HEK293 (cell line): ENCODE measurements at regions not wholly inside any gene's neighbourhood (a gene's known extent, or its start where the extent isn't known, plus 50 kb on each side); places are given as distances from the start of the nearest gene placed in this dataset.

Experiments used
- CTCF ChIA-PET: fragments of 350-600 bp; formaldehyde crosslinking; extraction: SDS; loops from one replicate; lab custom pipeline; 2021; ENCODE audit warnings: antibody characterized with exemption; lab: Yijun Ruan, JAX
- POLR2A ChIA-PET: fragments of 300-600 bp; formaldehyde crosslinking; extraction: SDS; loops from one replicate; lab custom pipeline; 2020; ENCODE audit warnings: antibody characterized with exemption, inconsistent platforms; lab: Yijun Ruan, JAX
- H3K27ac ChIP-seq: fragments of 200-500 bp; sonication (Bioruptor generic); 2 replicates; pipeline ENCODE4 v1.5.1; 2014; ENCODE audit warnings: low read depth, low read length, control low read depth, inconsistent platforms; ENCODE audit errors: extremely low read depth
- H3K36me3 ChIP-seq, 2 experiments: fragments of 200-500 bp in 1 of 2; sonication (Bioruptor generic) in 1 of 2; 1 replicate in 1 of 2; 2 replicates in 1 of 2; pipeline ENCODE4 v1.5.1; 2014 to 2017; ENCODE audit warnings: inconsistent platforms in 2 of 2, low read length in 2 of 2; ENCODE audit not compliant: control insufficient read depth in 2 of 2, insufficient read depth in 1 of 2
- H3K4me1 ChIP-seq: fragments of 200-500 bp; sonication (Bioruptor generic); 2 replicates; pipeline ENCODE4 v1.5.1; 2014; ENCODE audit warnings: mild to moderate bottlenecking, low read length, inconsistent platforms; ENCODE audit not compliant: control insufficient read depth, insufficient read depth
- H3K4me3 ChIP-seq: 2 replicates; pipeline ENCODE4 v1.5.1; 2011; ENCODE audit warnings: low read depth, mild to moderate bottlenecking, control low read depth, low read length, moderate library complexity
- H3K9me3 ChIP-seq: fragments of 200-500 bp; sonication (Bioruptor generic); 2 replicates; pipeline ENCODE4 v1.5.1; 2014; ENCODE audit warnings: low read depth, low read length, inconsistent platforms; ENCODE audit not compliant: control insufficient read depth, insufficient read depth
- BCL11A ChIP-seq: fragments of 450-650 bp; formaldehyde crosslinking; IDR thresholded peaks from 2 replicates; pipeline ENCODE4 v1.5.1; 2016; ENCODE audit warnings: low read depth, missing biosample characterization, missing genetic modification characterization
- EGR2 ChIP-seq: fragments of 450-650 bp; formaldehyde crosslinking; IDR thresholded peaks from 2 replicates; pipeline ENCODE4 v1.5.1; 2016; ENCODE audit warnings: low read depth, missing biosample characterization, missing genetic modification characterization
- FEZF1 ChIP-seq: fragments of 450-650 bp; formaldehyde crosslinking; IDR thresholded peaks from 2 replicates; pipeline ENCODE4 v1.5.1; 2016; ENCODE audit warnings: missing biosample characterization, missing genetic modification characterization
- HOXA7 ChIP-seq: sonication (generic); formaldehyde crosslinking; IDR thresholded peaks from 2 replicates; pipeline ENCODE4 v1.8.1; 2022; ENCODE audit warnings: missing genetic modification reagents, borderline replicate concordance
- KLF10 ChIP-seq: fragments of 450-650 bp; IDR thresholded peaks from 2 replicates; pipeline ENCODE4 v1.5.1; 2018; ENCODE audit warnings: missing biosample characterization, mild to moderate bottlenecking, missing genetic modification characterization
- KLF8 ChIP-seq: fragments of 450-650 bp; formaldehyde crosslinking; IDR thresholded peaks from 2 replicates; pipeline ENCODE4 v1.5.1; 2016; ENCODE audit warnings: missing biosample characterization, missing genetic modification characterization
- MZF1 ChIP-seq: fragments of 450-650 bp; formaldehyde crosslinking; IDR thresholded peaks from 2 replicates; pipeline ENCODE4 v1.5.1; 2017; ENCODE audit warnings: missing biosample characterization, missing genetic modification characterization, borderline replicate concordance
- RBAK ChIP-seq: fragments of 450-650 bp; formaldehyde crosslinking; IDR thresholded peaks from 2 replicates; pipeline ENCODE4 v1.5.1; 2016; ENCODE audit warnings: missing biosample characterization, missing genetic modification characterization
- REPIN1 ChIP-seq: fragments of 450-650 bp; formaldehyde crosslinking; IDR thresholded peaks from 2 replicates; pipeline ENCODE4 v1.5.1; 2017; ENCODE audit warnings: missing biosample characterization, missing genetic modification characterization, low read depth
- TCF7L2 ChIP-seq: IDR thresholded peaks from 2 replicates; pipeline ENCODE4 v1.6.1; 2011; ENCODE audit warnings: low read depth, mild to moderate bottlenecking, inconsistent platforms, low read length, moderate library complexity, borderline replicate concordance
- TRIM28 ChIP-seq: IDR thresholded peaks from 2 replicates; pipeline ENCODE4 v1.6.1; 2011; ENCODE audit warnings: low read length, control low read depth, borderline replicate concordance
- ZBTB1 ChIP-seq: fragments of 450-650 bp; formaldehyde crosslinking; IDR thresholded peaks from 2 replicates; pipeline ENCODE4 v1.5.1; 2016; ENCODE audit warnings: missing biosample characterization, missing genetic modification characterization
- ZBTB10 ChIP-seq: fragments of 450-650 bp; formaldehyde crosslinking; IDR thresholded peaks from 2 replicates; pipeline ENCODE4 v1.5.1; 2016; ENCODE audit warnings: missing biosample characterization, missing genetic modification characterization
- ZBTB26 ChIP-seq: fragments of 450-650 bp; formaldehyde crosslinking; optimal IDR thresholded peaks from 2 replicates; pipeline ENCODE3; 2016; ENCODE audit warnings: missing biosample characterization, mild to moderate bottlenecking, missing genetic modification characterization
- ZNF121 ChIP-seq: fragments of 450-650 bp; formaldehyde crosslinking; IDR thresholded peaks from 2 replicates; pipeline ENCODE4 v1.5.1; 2016; ENCODE audit warnings: missing biosample characterization, missing genetic modification characterization
- ZNF16 ChIP-seq: fragments of 450-650 bp; formaldehyde crosslinking; IDR thresholded peaks from 2 replicates; pipeline ENCODE4 v1.5.1; 2016; ENCODE audit warnings: low read depth, missing biosample characterization, missing genetic modification characterization
- ZNF184 ChIP-seq: fragments of 450-650 bp; IDR thresholded peaks from 2 replicates; pipeline ENCODE4 v1.5.1; 2018; ENCODE audit warnings: missing biosample characterization, mild to moderate bottlenecking, missing genetic modification characterization
- ZNF2 ChIP-seq: fragments of 450-650 bp; formaldehyde crosslinking; IDR thresholded peaks from 2 replicates; pipeline ENCODE4 v1.5.1; 2016; ENCODE audit warnings: missing biosample characterization, missing genetic modification characterization
- ZNF202 ChIP-seq: fragments of 450-650 bp; formaldehyde crosslinking; IDR thresholded peaks from 2 replicates; pipeline ENCODE4 v1.5.1; 2016; ENCODE audit warnings: missing biosample characterization, missing genetic modification characterization, borderline replicate concordance
- ZNF214 ChIP-seq: fragments of 450-650 bp; formaldehyde crosslinking; IDR thresholded peaks from 2 replicates; pipeline ENCODE4 v1.5.1; 2017; ENCODE audit warnings: missing biosample characterization, mild to moderate bottlenecking, missing genetic modification characterization, borderline replicate concordance
- ZNF302 ChIP-seq: fragments of 450-650 bp; formaldehyde crosslinking; IDR thresholded peaks from 2 replicates; pipeline ENCODE4 v1.5.1; 2016; ENCODE audit warnings: missing biosample characterization, missing genetic modification characterization, low read depth
- ZNF558 ChIP-seq: fragments of 450-650 bp; formaldehyde crosslinking; IDR thresholded peaks from 2 replicates; pipeline ENCODE4 v1.5.1; 2016; ENCODE audit warnings: missing biosample characterization, missing genetic modification characterization
- ZNF600 ChIP-seq: fragments of 450-650 bp; formaldehyde crosslinking; IDR thresholded peaks from 2 replicates; pipeline ENCODE4 v1.5.1; 2016; ENCODE audit warnings: missing biosample characterization, missing genetic modification characterization
- ZNF660 ChIP-seq: fragments of 450-650 bp; IDR thresholded peaks from 2 replicates; pipeline ENCODE4 v1.5.1; 2018; ENCODE audit warnings: missing biosample characterization, mild to moderate bottlenecking, missing genetic modification characterization
- ZNF785 ChIP-seq: fragments of 450-650 bp; formaldehyde crosslinking; IDR thresholded peaks from 2 replicates; pipeline ENCODE4 v1.5.1; 2016; ENCODE audit warnings: missing biosample characterization, missing genetic modification characterization
- ZNF791 ChIP-seq: fragments of 450-650 bp; formaldehyde crosslinking; IDR thresholded peaks from 2 replicates; pipeline ENCODE4 v1.5.1; 2016; ENCODE audit warnings: missing biosample characterization, missing genetic modification characterization
- ZNF830 ChIP-seq: fragments of 450-650 bp; IDR thresholded peaks from 2 replicates; pipeline ENCODE4 v1.5.0; 2018; ENCODE audit warnings: missing biosample characterization, missing genetic modification characterization, low read depth, mild to moderate bottlenecking, moderate library complexity
- ZSCAN23 ChIP-seq: fragments of 450-650 bp; formaldehyde crosslinking; IDR thresholded peaks from 2 replicates; pipeline ENCODE4 v1.5.1; 2016; ENCODE audit warnings: missing biosample characterization, missing genetic modification characterization

- no peaks in the 10 kb centered on the region for H3K36me3 ChIP-seq
- CTCF ChIA-PET = no interaction called here
- no peaks in the 10 kb centered on the region for H3K9me3 ChIP-seq
- POLR2A ChIA-PET = no interaction called here
- no peak overlapping the region for H3K27ac ChIP-seq
- no peak overlapping the region for H3K4me3 ChIP-seq
- TF ChIP-seq KLF8 (tag by site-specific recombination) (no peak), ZNF16 (tag by site-specific recombination) (no peak), ZNF121 (tag by site-specific recombination) (no peak), KLF10 (tag by site-specific recombination) (no peak), ZNF202 (tag by site-specific recombination) (no peak), ZNF785 (tag by site-specific recombination) (no peak), ZNF830 (tag by site-specific recombination) (no peak), ZBTB26 (tag by site-specific recombination) (no peak), ZNF2 (tag by site-specific recombination) (no peak), ZBTB1 (no peak), BCL11A (no peak), ZNF214 (tag by site-specific recombination) (no peak), ZNF791 (no peak), ZNF184 (tag by site-specific recombination) (no peak)
- no peaks in the 10 kb centered on the region for H3K4me1 ChIP-seq
Measured at GRCh38 chr15:62877276-62877857, 165.2 kb upstream of the TPM1 start.

GRCh38 chr15:62878070-62878469 lies 164.5 kb upstream of the TPM1 start:
- Histone ChIP-seq H3K27ac (no peak overlapping the region), H3K4me3 (no peak overlapping the region), H3K9me3 (no peaks in the 10 kb centered on the region), H3K36me3 (no peaks in the 10 kb centered on the region), H3K4me1 (no peaks in the 10 kb centered on the region)
- TF ChIP-seq ZBTB10 (no peak), ZNF302 (tag by site-specific recombination) (no peak), RBAK (tag by site-specific recombination) (no peak), FEZF1 (tag by site-specific recombination) (no peak), EGR2 (tag by site-specific recombination) (no peak), REPIN1 (no peak), TCF7L2 (no peak), ZNF660 (tag by site-specific recombination) (no peak), MZF1 (tag by site-specific recombination) (no peak), HOXA7 (CRISPR knock-in tag) (no peak), ZSCAN23 (tag by site-specific recombination) (no peak), ZNF558 (tag by site-specific recombination) (no peak), TRIM28 (no peak), ZNF600 (tag by site-specific recombination) (no peak)
- ChIA-PET POLR2A (no interaction called here), CTCF (no interaction called here)
